ENCODE measurements at regions not wholly inside any gene's neighbourhood (a gene's known extent, or its start where the extent isn't known, plus 50 kb on each side); places are given as distances from the start of the nearest gene placed in this dataset.

- Mint-ChIP-seq H3K36me3 (no peaks in the 10 kb centered on the region), H3K4me1 (no peaks in the 10 kb centered on the region), H3K9me3 (peaks cover 0 to 8% (median 3%) of the 10 kb centered on the region in 8 donors), H3K4me3 (no peak overlapping the region), H3K27me3 (no peaks in the 10 kb centered on the region), H3K27ac (no peak overlapping the region)
- no peaks in the 10 kb centered on the region for H3K9me3 ChIP-seq (ENCODE audit: control insufficient read depth in 1 of 2, low read length in 2 of 2)
- H3K27ac ChIP-seq (ENCODE audit: low read depth, low read length), result no peak overlapping the region
- DNase-seq, result no peak
- CTCF ChIA-PET (ENCODE audit: partially characterized antibody), result no interaction called here
- no peaks in the 10 kb centered on the region for H3K4me1 ChIP-seq (ENCODE audit: insufficient read depth, low read length)
- POLR2A ChIA-PET (ENCODE audit: partially characterized antibody), result no interaction called here
- no peaks in the 10 kb centered on the region for H3K27me3 ChIP-seq (ENCODE audit: insufficient read depth, low read length)
- H3K36me3 ChIP-seq (ENCODE audit: insufficient read depth, low read length), result no peaks in the 10 kb centered on the region
- intact Hi-C loops (cut with micrococcal nuclease), result loop anchor here (5.0 kb wide), 1 partner anchor 1839 kb away; no protein-coding TSS in a partner anchor
- H3K4me3 ChIP-seq (ENCODE audit: low read length in 2 of 2), result no peak overlapping the region
Measured at GRCh38 chr5:84487963-84488362, 103.3 kb upstream of the EDIL3 start.

DNA sequence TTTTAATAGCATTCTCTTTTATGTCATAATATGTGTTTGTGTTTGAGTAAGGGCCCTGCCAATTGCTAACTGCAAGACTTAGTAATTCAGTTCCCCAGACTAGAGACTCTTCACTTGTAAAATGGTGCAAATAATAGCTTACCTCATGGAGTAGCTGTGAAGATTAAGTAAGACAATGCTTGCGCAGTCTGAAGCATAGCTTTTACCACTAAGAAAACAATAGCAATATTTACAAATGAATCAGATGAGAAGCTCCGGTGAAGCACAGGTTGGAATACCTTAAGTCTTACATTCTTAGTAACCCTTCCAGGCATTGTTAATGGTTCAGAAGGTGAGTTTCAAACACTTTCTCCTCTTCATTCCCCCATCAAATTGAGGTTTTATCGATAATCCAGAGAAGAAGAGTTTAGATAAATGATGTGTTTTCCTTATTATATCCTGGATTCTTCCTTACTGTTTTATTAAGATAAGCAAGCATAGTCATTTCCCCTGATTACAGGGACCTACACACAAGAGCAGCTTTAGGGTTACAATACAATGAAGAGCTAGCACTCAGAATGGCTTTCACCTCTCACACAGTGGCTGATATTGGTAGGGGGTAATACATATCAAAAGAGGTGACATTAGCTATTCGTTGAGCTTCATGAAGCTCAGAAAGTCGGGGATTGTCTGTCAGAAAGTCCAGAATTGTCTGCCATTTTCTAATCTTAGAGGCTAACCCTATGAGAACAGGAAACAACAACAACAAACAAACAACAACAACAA lies 96.4 kb upstream of the EDIL3 start:
- H3K27me3 Mint-ChIP-seq, result no peaks in the 10 kb centered on the region
- Histone ChIP-seq H3K27ac (ENCODE audit: low read depth, low read length) (no peak overlapping the region), H3K9me3 (ENCODE audit: control insufficient read depth in 1 of 2, low read length in 2 of 2) (no peaks in the 10 kb centered on the region), H3K36me3 (ENCODE audit: insufficient read depth, low read length) (no peaks in the 10 kb centered on the region), H3K4me1 (ENCODE audit: insufficient read depth, low read length) (no peaks in the 10 kb centered on the region), H3K27me3 (ENCODE audit: insufficient read depth, low read length) (no peaks in the 10 kb centered on the region), H3K4me3 (ENCODE audit: low read length in 2 of 2) (no peak overlapping the region)
- peaks cover 0 to 14% (median 2%) of the 10 kb centered on the region in 8 donors for H3K9me3 Mint-ChIP-seq
- H3K4me1 Mint-ChIP-seq, result no peaks in the 10 kb centered on the region
- no peaks in the 10 kb centered on the region for H3K36me3 Mint-ChIP-seq
- DNase-seq, result no peak
- H3K27ac Mint-ChIP-seq, result no peak overlapping the region
- POLR2A ChIA-PET (ENCODE audit: partially characterized antibody), result no interaction called here
- intact Hi-C loops (cut with micrococcal nuclease), result no loop called here
- CTCF ChIA-PET (ENCODE audit: partially characterized antibody), result no interaction called here
- no peak overlapping the region for H3K4me3 Mint-ChIP-seq

DNA sequence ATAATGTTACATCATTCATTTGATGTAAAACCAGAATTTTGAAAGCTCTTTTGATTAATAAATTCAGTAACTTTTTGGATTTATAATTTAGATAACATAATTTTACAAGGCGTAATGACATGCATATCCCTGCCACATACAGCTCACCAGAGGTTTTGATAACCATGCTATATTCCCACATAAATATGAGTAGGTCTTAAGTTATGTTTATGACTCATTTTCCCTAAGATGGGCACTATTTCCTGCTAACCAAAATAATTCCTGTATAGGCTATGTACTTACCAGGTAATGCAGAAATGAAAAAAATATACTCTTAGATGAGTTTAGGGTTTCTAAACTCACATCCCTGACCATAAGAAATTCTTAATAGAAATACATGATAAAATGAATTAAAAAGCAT lies 93.9 kb upstream of the EDIL3 start:
- intact Hi-C loops (cut with micrococcal nuclease), result no loop called here
- Histone ChIP-seq H3K9me3 (ENCODE audit: control insufficient read depth in 1 of 2, low read length in 2 of 2) (no peaks in the 10 kb centered on the region), H3K4me1 (ENCODE audit: insufficient read depth, low read length) (no peaks in the 10 kb centered on the region), H3K36me3 (ENCODE audit: insufficient read depth, low read length) (no peaks in the 10 kb centered on the region), H3K4me3 (ENCODE audit: low read length in 2 of 2) (no peak overlapping the region), H3K27ac (ENCODE audit: low read depth, low read length) (no peak overlapping the region), H3K27me3 (ENCODE audit: insufficient read depth, low read length) (no peaks in the 10 kb centered on the region)
- no peaks in the 10 kb centered on the region for H3K36me3 Mint-ChIP-seq
- no peak overlapping the region for H3K27ac Mint-ChIP-seq
- H3K4me1 Mint-ChIP-seq, result no peaks in the 10 kb centered on the region
- POLR2A ChIA-PET (ENCODE audit: partially characterized antibody), result no interaction called here
- CTCF ChIA-PET (ENCODE audit: partially characterized antibody), result no interaction called here
- H3K27me3 Mint-ChIP-seq, result no peaks in the 10 kb centered on the region
- H3K9me3 Mint-ChIP-seq, result peaks cover 0 to 14% (median 4%) of the 10 kb centered on the region in 8 donors
- no peak overlapping the region for H3K4me3 Mint-ChIP-seq
- no peak for DNase-seq

- no peaks in the 10 kb centered on the region for H3K36me3 Mint-ChIP-seq
- H3K4me3 Mint-ChIP-seq, result no peak overlapping the region
- peaks cover 0 to 21% (median 4%) of the 10 kb centered on the region in 8 donors for H3K9me3 Mint-ChIP-seq
- Histone ChIP-seq H3K4me1 (ENCODE audit: insufficient read depth, low read length) (no peaks in the 10 kb centered on the region), H3K4me3 (ENCODE audit: low read length in 2 of 2) (no peak overlapping the region), H3K27ac (ENCODE audit: low read depth, low read length) (no peak overlapping the region), H3K9me3 (ENCODE audit: control insufficient read depth in 1 of 2, low read length in 2 of 2) (no peaks in the 10 kb centered on the region), H3K27me3 (ENCODE audit: insufficient read depth, low read length) (no peaks in the 10 kb centered on the region), H3K36me3 (ENCODE audit: insufficient read depth, low read length) (no peaks in the 10 kb centered on the region)
- ChIA-PET POLR2A (ENCODE audit: partially characterized antibody) (no interaction called here), CTCF (ENCODE audit: partially characterized antibody) (no interaction called here)
- no peak for DNase-seq
- intact Hi-C loops (cut with micrococcal nuclease), result no loop called here
- H3K27ac Mint-ChIP-seq, result no peak overlapping the region
- H3K27me3 Mint-ChIP-seq, result no peaks in the 10 kb centered on the region
- H3K4me1 Mint-ChIP-seq, result no peaks in the 10 kb centered on the region
Measured at GRCh38 chr5:84477485-84477884, 92.8 kb upstream of the EDIL3 start.

DNA sequence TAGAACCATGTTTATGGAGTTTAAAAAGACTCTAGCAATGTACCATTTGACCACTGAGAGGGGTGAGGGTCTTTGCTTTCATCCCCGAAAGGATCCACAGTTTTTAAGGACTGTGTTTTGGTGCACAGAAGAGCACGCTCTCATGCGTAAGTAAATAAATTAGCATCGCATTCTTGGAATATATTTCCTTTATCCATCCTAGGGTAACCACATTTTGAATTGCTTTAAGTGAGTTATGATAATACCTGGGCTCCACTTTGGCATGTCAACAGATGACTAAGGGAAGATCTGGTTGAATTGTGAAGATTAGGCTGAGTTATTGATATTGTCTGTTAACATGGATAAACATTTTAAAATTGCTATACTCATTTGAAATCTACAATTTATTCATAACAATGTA lies 89.4 kb upstream of the EDIL3 start:
- no peak overlapping the region for H3K27ac ChIP-seq (ENCODE audit: low read depth, low read length)
- intact Hi-C loops (cut with micrococcal nuclease), result no loop called here
- ChIA-PET POLR2A (ENCODE audit: partially characterized antibody) (no interaction called here), CTCF (ENCODE audit: partially characterized antibody) (no interaction called here)
- Mint-ChIP-seq H3K27ac (no peak overlapping the region), H3K36me3 (no peaks in the 10 kb centered on the region), H3K27me3 (no peaks in the 10 kb centered on the region), H3K4me1 (no peaks in the 10 kb centered on the region), H3K4me3 (no peak overlapping the region), H3K9me3 (peaks cover 0 to 15% (median 8%) of the 10 kb centered on the region in 8 donors)
- no peaks in the 10 kb centered on the region for H3K27me3 ChIP-seq (ENCODE audit: insufficient read depth, low read length)
- H3K36me3 ChIP-seq (ENCODE audit: insufficient read depth, low read length), result no peaks in the 10 kb centered on the region
- DNase-seq, result no peak
- H3K4me3 ChIP-seq (ENCODE audit: low read length in 2 of 2), result no peak overlapping the region
- H3K9me3 ChIP-seq (ENCODE audit: control insufficient read depth in 1 of 2, low read length in 2 of 2), result no peaks in the 10 kb centered on the region
- H3K4me1 ChIP-seq (ENCODE audit: insufficient read depth, low read length), result no peaks in the 10 kb centered on the region

DNA sequence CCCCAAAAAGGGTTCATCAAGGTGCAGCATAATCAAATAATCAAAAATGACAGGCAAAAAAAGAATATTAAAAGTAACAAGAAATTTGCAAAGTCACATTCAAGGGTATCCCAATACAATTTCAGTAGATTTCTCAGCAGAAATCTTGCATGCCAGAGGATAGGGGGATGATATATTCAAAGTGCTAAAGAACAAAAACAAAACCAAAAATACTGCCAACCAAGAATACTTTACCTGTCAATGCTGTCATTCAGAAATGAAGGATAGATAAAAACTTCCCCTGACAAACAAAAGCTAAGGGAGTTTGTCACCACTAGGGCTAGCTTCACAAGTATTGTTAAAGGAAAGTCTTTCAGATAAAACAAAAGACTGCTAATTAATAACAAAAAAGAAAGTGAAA lies 68.7 kb upstream of the EDIL3 start:
- intact Hi-C loops (cut with micrococcal nuclease), result no loop called here
- H3K36me3 ChIP-seq (ENCODE audit: insufficient read depth, low read length), result no peaks in the 10 kb centered on the region
- no peak overlapping the region for H3K27ac ChIP-seq (ENCODE audit: low read depth, low read length)
- no peak for DNase-seq
- no peaks in the 10 kb centered on the region for H3K27me3 ChIP-seq (ENCODE audit: insufficient read depth, low read length)
- ChIA-PET CTCF (ENCODE audit: partially characterized antibody) (no interaction called here), POLR2A (ENCODE audit: partially characterized antibody) (no interaction called here)
- no peaks in the 10 kb centered on the region for H3K4me1 Mint-ChIP-seq
- no peaks in the 10 kb centered on the region for H3K27me3 Mint-ChIP-seq
- H3K4me3 ChIP-seq (ENCODE audit: low read length in 2 of 2), result no peak overlapping the region
- peaks cover 0 to 28% (median 12%) of the 10 kb centered on the region in 8 donors for H3K9me3 Mint-ChIP-seq
- H3K4me1 ChIP-seq (ENCODE audit: insufficient read depth, low read length), result no peaks in the 10 kb centered on the region
- no peak overlapping the region for H3K4me3 Mint-ChIP-seq
- H3K36me3 Mint-ChIP-seq, result no peaks in the 10 kb centered on the region
- peaks cover 0 to 4% of the 10 kb centered on the region in 2 donors for H3K9me3 ChIP-seq (ENCODE audit: control insufficient read depth in 1 of 2, low read length in 2 of 2)
- H3K27ac Mint-ChIP-seq, result no peak overlapping the region

DNA sequence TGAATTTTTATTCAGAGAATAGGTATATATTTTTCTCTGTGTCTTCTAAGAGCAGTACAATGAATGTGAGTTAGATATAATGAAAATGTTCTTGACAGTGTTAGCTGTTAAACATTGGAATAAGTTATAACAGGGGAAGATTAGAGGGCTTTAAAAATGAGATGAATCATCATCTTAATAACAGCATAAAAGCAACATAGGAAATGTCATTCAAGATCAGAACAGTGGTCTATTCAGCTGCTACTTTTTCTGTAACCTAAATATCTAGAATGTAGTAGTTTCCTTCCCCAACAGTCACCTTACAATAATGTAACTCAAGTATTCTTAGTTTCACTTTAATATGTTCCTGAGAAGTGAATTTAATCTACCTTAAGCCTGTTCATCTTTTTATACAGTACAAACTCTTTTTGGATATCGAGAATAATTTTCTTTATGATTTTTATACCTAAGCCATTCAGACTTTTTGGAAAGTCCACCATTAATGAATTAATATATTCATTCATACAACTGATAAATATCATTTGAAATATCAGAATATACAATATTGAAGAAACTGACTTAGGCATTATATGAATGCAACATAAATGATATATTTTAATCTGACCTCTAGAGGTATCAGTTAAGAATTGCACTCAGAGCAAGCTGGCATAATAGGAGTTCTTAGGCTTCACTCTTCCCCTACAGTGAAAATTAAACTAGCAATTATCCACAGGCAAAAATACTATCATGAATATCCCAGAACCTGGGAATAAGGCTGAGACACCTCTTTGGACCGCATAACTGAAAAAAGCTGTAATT lies 66.1 kb upstream of the EDIL3 start:
- DNase-seq, result no peak
- Mint-ChIP-seq H3K9me3 (peaks cover 0 to 24% (median 13%) of the 10 kb centered on the region in 8 donors), H3K27me3 (no peaks in the 10 kb centered on the region), H3K4me1 (no peaks in the 10 kb centered on the region), H3K27ac (no peak overlapping the region), H3K36me3 (no peaks in the 10 kb centered on the region), H3K4me3 (no peak overlapping the region)
- Histone ChIP-seq H3K4me3 (ENCODE audit: low read length in 2 of 2) (no peak overlapping the region), H3K36me3 (ENCODE audit: insufficient read depth, low read length) (no peaks in the 10 kb centered on the region), H3K9me3 (ENCODE audit: control insufficient read depth in 1 of 2, low read length in 2 of 2) (peaks cover 0 to 4% of the 10 kb centered on the region in 2 donors), H3K27me3 (ENCODE audit: insufficient read depth, low read length) (no peaks in the 10 kb centered on the region), H3K27ac (ENCODE audit: low read depth, low read length) (no peak overlapping the region), H3K4me1 (ENCODE audit: insufficient read depth, low read length) (no peaks in the 10 kb centered on the region)
- ChIA-PET CTCF (ENCODE audit: partially characterized antibody) (no interaction called here), POLR2A (ENCODE audit: partially characterized antibody) (no interaction called here)
- intact Hi-C loops (cut with micrococcal nuclease), result no loop called here

All from CD4-positive, alpha-beta memory T cell (primary cell).